H7 (cell line): ENCODE measurements at regions not wholly inside any gene's neighbourhood (a gene's known extent, or its start where the extent isn't known, plus 50 kb on each side); places are given as distances from the start of the nearest gene placed in this dataset.
"Not testable (repeated sequence)": the region's sequence is repeated elsewhere in the genome, so short reads cannot be mapped to it uniquely, and the experiment has no call there.

Source experiments
- DNase-seq: peaks from one replicate; pipeline ENCODE4 v3.0.0; 2012
- H3K27me3 ChIP-seq: 2 replicates; pipeline ENCODE4 v1.6.0; 2011; ENCODE audit warnings: mild to moderate bottlenecking, low read length; ENCODE audit not compliant: control insufficient read depth, insufficient read depth
- H3K36me3 ChIP-seq: replicated peaks from 2 replicates; pipeline ENCODE4 v1.5.1; 2011; ENCODE audit warnings: low read length; ENCODE audit not compliant: control insufficient read depth, insufficient read depth
- H3K4me3 ChIP-seq: 2 replicates; pipeline ENCODE4 v1.5.1; 2011; ENCODE audit warnings: low read depth, mild to moderate bottlenecking, control low read depth, low read length, moderate library complexity; ENCODE audit not compliant: insufficient read depth

GRCh38 chr21:14013056-14013603, 197.6 kb downstream of the LIPI start:
- no peaks in the 10 kb centered on the region for H3K27me3 ChIP-seq
- no peaks in the 10 kb centered on the region for H3K36me3 ChIP-seq
- no peak overlapping the region for H3K4me3 ChIP-seq
- peak; percentile 28 for DNase-seq

GRCh38 chr21:14012409-14012808, 198.3 kb downstream of the LIPI start:
- Histone ChIP-seq H3K4me3 (no peak overlapping the region), H3K36me3 (no peaks in the 10 kb centered on the region), H3K27me3 (no peaks in the 10 kb centered on the region)
- DNase-seq: peak; percentile 17

- DNase-seq, H3K4me3 ChIP-seq, H3K36me3 ChIP-seq, H3K27me3 ChIP-seq: not testable (repeated sequence)
Observed at GRCh38 chr21:14011751-14012150, 199.0 kb downstream of the LIPI start.

GRCh38 chr21:14011149-14011548, 199.6 kb downstream of the LIPI start:
- not testable (repeated sequence) for H3K4me3 ChIP-seq, H3K36me3 ChIP-seq, H3K27me3 ChIP-seq, DNase-seq

- no peak for DNase-seq
- Histone ChIP-seq H3K27me3 (no peaks in the 10 kb centered on the region), H3K36me3 (no peaks in the 10 kb centered on the region), H3K4me3 (no peak overlapping the region)
Observed at GRCh38 chr21:14010729-14011128, 200.0 kb downstream of the LIPI start.

GRCh38 chr21:14009990-14010389, 200.8 kb downstream of the LIPI start:
- H3K4me3 ChIP-seq, H3K36me3 ChIP-seq, H3K27me3 ChIP-seq, DNase-seq: not testable (repeated sequence)

GRCh38 chr21:14009238-14009981, 201.3 kb downstream of the LIPI start:
- DNase-seq, H3K36me3 ChIP-seq, H3K4me3 ChIP-seq, H3K27me3 ChIP-seq: not testable (repeated sequence)

GRCh38 chr21:14008436-14008835, 202.3 kb downstream of the LIPI start:
- DNase-seq, H3K4me3 ChIP-seq, H3K36me3 ChIP-seq, H3K27me3 ChIP-seq: not testable (repeated sequence)

GRCh38 chr21:14008006-14008405, 202.7 kb downstream of the LIPI start:
- H3K4me3 ChIP-seq, H3K27me3 ChIP-seq, DNase-seq, H3K36me3 ChIP-seq: not testable (repeated sequence)

GRCh38 chr21:14006144-14006543, 204.6 kb downstream of the LIPI start:
- not testable (repeated sequence) for H3K4me3 ChIP-seq, DNase-seq, H3K27me3 ChIP-seq, H3K36me3 ChIP-seq

GRCh38 chr21:13986996-13987958, 223.5 kb downstream of the LIPI start:
- not testable (repeated sequence) for DNase-seq, H3K27me3 ChIP-seq, H3K36me3 ChIP-seq, H3K4me3 ChIP-seq

GRCh38 chr21:13985865-13986863, 224.6 kb downstream of the LIPI start:
- not testable (repeated sequence) for H3K36me3 ChIP-seq, H3K27me3 ChIP-seq, H3K4me3 ChIP-seq, DNase-seq

GRCh38 chr21:13985137-13985864, 225.5 kb downstream of the LIPI start:
- DNase-seq, H3K27me3 ChIP-seq: not testable (repeated sequence)

More at GRCh38 chr21:13985137-13985864, 225.5 kb downstream of the LIPI start:
- not testable (repeated sequence) for H3K36me3 ChIP-seq, H3K4me3 ChIP-seq
